NCI-H146 treated with DMSO at 0.1 percent for 48 hours (cell line): ENCODE measurements at regions not wholly inside any gene's neighbourhood (a gene's known extent, or its start where the extent isn't known, plus 50 kb on each side); places are given as distances from the start of the nearest gene placed in this dataset.

Source experiments
- DNase-seq: peaks from one replicate; lab custom pipeline; 2025; ENCODE audit not compliant: unreplicated experiment; lab: John Stamatoyannopoulos, UW

- no peak for DNase-seq
Observed at GRCh38 chr7:26096136-26096535, 55.9 kb upstream of the NFE2L3 start.

- no peak for DNase-seq
Observed at GRCh38 chr7:26097837-26098668, 53.9 kb upstream of the NFE2L3 start.

GRCh38 chr7:26099236-26099635, 52.8 kb upstream of the NFE2L3 start:
- no peak for DNase-seq

- no peak for DNase-seq
Observed at GRCh38 chr7:26100406-26101339, 51.3 kb upstream of the NFE2L3 start.

- no peak for DNase-seq
Observed at GRCh38 chr7:26101361-26102151, 50.4 kb upstream of the NFE2L3 start.

- DNase-seq = no peak
Observed at GRCh38 chr7:26102176-26102575, 49.8 kb upstream of the NFE2L3 start.
